Posterior vena cava (tissue), 2 donors: ENCODE measurements at regions not wholly inside any gene's neighbourhood (a gene's known extent, or its start where the extent isn't known, plus 50 kb on each side); places are given as distances from the start of the nearest gene placed in this dataset.

Experiments
- DNase-seq: peaks from one replicate; pipeline ENCODE4 v3.0.0-alpha.2; 2020; ENCODE audit warnings: low spot score
- intact Hi-C, 2 donors: fragments of 100-400 bp; cut with DNase I; formaldehyde crosslinking; loops; one replicate each; pipeline versions ENCODE4 v1.14.1 to v1.14.2; 2022 to 2023
- donor health status: DM: yes; HTN: yes; CAD: no.
- donor health status: DM: yes; HTN: yes; CAD: no.

DNA sequence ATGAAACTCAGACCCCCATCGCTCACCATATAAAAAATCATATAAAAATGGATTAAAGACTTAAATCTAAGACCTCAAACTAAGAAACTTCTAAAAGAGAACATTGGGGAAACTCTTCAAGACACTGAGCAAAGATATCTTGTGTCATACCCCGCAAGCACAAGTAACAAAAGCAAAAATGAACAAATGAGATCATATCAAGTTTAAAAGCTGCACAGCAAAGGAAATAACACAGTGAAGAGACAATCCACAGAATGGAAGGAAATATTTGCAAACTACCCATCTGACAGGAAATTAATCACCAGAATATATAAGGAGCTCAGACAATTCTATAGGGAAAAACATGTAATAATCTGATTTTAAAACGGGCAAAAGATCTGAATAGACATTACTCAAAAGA lies 808.3 kb downstream of the LIG4 start:
- intact Hi-C loops, result no loop called here
- DNase-seq, result no peak

GRCh38 chr13:107395927-107396662 lies 819.2 kb downstream of the LIG4 start:
- DNase-seq, result no peak
- intact Hi-C loops, result no loop called here

DNA sequence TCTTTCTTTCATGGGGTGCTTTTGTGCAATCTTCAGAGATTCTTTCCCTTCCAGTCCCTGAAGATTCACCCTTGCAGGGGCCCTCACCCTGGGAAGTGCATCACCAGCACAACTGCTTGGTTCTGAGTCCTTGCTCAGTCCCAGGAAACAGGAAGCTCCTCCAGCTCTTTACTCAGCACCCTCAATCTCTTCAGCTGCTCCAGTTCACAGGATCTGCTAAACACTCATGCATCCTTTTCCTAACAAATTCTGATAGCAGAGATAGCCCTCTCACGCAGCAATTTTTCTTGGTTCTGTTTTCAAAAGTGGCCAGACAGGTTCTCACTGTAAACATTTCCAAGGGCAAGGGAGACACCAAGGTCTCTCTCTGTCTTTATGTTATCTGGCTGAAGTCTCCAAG lies 823.1 kb downstream of the LIG4 start:
- DNase-seq, result no peak
- intact Hi-C loops, result no loop called here

DNA sequence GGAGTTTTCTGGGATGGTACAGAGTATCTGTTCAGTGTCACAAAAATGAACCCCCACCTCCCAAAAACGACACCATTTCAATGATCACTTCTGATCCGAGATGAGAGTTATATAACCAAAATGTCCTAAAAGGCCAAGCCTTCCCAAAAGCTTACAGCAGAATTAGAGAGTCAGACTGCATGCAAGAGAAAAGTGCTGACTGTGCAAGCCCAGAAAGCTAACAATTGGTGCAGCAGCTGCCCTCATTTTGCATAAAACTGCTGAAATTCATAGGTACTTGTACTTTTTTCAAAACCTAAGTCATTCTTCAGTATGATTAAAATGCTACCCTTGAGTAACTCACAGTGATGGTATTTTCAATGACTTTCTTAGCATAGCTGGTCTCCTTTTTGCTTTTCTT lies 819.6 kb upstream of the ARGLU1 start:
- no peak for DNase-seq
- intact Hi-C loops, result no loop called here

GRCh38 chr13:107379407-107380155 lies 811.6 kb upstream of the ARGLU1 start:
- no peak for DNase-seq
- intact Hi-C loops, result no loop called here

DNA sequence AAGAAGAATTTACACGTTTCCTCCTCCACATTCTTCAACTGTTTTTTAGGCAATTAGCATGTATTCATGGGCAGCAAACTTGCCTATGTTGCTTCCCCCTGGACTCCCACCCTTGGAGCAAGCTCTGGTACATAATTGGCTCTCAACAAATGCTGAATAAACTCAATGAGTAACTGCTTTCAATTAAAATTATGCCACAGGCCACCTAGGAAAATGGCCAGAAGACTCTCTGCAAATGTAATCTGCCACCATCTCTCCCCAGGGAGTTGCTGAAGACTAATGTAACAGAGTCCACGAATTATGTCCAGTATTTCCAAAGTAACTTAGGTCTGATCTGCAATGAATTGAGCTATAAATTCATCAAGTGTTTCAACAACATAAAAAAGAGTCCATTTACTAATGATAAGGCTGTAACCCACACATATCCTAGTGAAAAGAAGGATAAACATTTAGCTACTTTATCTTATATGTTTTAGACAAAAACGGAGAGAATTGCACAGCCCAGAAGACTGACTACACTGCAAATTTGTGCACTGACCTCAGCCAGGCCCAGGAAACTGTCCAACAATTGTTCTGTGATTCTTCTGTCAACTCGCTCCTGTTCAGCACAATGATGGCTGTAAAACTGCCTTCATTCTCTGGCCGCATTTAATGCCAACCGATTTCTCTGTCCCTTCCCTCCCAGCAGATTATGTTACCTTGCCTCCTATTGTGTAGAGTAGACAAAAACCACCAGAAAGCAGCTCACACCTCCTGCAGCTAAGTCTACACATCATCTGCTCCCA lies 808.6 kb upstream of the ARGLU1 start:
- intact Hi-C loops, result no loop called here
- DNase-seq, result no peak

GRCh38 chr13:107375701-107376340 lies 807.9 kb upstream of the ARGLU1 start:
- no peak for DNase-seq
- intact Hi-C loops, result no loop called here

DNA sequence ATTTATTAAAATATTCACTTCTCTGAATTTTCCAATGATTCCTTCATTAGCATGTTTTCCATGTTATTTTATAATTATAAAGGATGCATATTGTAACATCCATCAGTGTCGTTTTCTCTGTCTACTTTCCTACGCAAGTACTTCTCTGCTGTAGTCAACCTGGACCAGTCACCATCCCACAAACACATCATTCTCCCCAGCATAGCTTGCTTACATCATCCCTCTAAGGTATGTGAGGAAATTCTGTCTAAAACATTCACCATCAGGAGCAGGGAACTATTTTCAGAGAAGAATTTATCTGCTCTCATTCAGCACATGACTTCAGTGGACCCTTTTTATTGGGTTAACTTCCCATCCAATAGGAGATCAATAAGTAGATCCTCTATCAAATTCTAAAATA lies 806.1 kb upstream of the ARGLU1 start:
- DNase-seq, result no peak
- intact Hi-C loops, result no loop called here

GRCh38 chr13:107373551-107373950 lies 805.6 kb upstream of the ARGLU1 start:
- DNase-seq, result no peak
- intact Hi-C loops, result no loop called here

GRCh38 chr13:107370015-107370785 lies 802.3 kb upstream of the ARGLU1 start:
- DNase-seq, result no peak
- intact Hi-C loops, result no loop called here

DNA sequence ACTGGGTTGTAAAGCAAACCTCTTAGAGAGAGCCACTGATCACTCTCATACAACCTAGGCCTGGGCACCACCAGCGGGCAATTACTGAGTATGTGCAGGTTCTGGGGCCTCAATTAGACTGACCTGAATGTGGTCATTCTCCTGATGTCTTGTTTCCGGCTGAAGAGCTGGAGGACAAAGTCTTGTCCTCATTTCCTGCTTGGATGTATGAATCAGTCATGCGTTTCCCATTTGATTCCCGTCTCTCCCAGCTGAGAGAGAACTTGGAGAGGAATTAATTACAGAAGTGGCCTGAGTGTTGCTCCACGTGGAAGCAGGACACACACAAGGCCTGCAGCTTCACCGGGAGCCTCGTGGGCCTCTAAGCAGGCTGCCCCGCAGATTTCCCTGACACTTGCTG lies 799.3 kb upstream of the ARGLU1 start:
- no peak for DNase-seq
- intact Hi-C loops, result loop anchor here in 1 of 2 donors (10.0 kb wide), 1 partner anchor 1518 kb away; no protein-coding TSS in a partner anchor

- no peak for DNase-seq
- intact Hi-C loops, result loop anchor here in 1 of 2 donors (10.0 kb wide), 1 partner anchor 1519 kb away; no protein-coding TSS in a partner anchor
These were observed 797.7 kb upstream of the ARGLU1 start for GRCh38 chr13:107365466-107366215.

DNA sequence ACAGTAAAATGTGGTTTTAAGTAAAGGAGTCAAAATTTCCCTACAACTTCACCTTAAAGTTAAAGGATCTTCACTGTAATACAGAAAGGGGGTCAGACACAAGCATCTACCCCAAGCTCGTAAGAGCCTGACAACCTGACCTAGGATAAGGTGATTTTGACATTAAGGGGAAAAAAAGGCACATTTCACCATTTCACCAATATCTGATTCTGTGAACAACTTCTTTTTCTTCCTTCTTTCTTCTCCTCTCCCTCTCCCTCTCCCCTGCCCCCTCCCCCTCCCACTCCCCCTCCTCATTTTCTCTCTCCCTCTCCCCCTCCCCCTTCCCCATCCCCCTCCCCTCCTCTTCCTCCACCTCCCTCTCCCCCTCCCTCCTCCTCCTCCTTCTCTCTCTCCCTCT lies 796.7 kb upstream of the ARGLU1 start:
- DNase-seq, result no peak
- intact Hi-C loops, result loop anchor here in 1 of 2 donors (10.0 kb wide), 1 partner anchor 1520 kb away; no protein-coding TSS in a partner anchor

- DNase-seq, result no peak
- intact Hi-C loops, result loop anchor here in 1 of 2 donors (10.0 kb wide), 1 partner anchor 1523 kb away; no protein-coding TSS in a partner anchor
These were observed 793.7 kb upstream of the ARGLU1 start for GRCh38 chr13:107361666-107362065.

DNA sequence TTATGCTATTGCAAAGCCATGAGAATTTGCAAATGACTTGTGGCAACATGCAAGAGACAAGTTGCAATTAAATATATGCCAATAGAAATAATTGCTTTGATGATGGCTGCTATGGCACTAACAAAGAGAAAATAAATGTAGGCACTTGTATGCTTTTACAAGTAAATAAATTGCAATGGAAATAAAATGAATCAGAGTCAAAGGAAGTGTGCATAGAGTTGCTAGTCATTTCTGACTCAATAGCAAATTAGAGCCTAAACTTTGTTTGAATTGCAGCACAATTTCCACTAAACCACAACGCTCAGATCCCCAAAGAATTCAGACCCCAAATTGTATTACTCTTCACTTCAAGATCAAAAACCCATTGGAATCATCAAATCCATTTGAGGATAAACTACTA lies 792.1 kb upstream of the ARGLU1 start:
- DNase-seq, result no peak
- intact Hi-C loops, result loop anchor here in 1 of 2 donors (10.0 kb wide), 1 partner anchor 1525 kb away; no protein-coding TSS in a partner anchor

DNA sequence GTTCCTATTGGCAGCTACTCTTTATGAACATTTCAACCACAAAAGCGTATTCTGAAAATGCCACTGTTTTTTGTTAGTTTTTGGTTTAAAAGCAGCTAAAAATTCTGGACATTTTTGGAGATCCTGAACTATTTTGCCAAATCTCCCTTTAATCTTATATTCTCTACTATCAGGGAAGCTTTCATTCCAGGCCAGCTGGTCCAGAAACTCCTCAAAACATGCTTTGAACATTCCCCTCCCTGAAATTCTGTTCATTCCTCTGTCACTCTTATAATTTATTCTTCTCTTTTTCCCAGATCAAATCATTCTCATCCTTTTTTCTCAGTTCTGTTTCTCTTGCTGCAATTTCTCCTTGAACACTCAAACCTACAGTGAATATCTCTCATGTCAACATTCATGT lies 790.9 kb upstream of the ARGLU1 start:
- intact Hi-C loops, result no loop called here

DNA sequence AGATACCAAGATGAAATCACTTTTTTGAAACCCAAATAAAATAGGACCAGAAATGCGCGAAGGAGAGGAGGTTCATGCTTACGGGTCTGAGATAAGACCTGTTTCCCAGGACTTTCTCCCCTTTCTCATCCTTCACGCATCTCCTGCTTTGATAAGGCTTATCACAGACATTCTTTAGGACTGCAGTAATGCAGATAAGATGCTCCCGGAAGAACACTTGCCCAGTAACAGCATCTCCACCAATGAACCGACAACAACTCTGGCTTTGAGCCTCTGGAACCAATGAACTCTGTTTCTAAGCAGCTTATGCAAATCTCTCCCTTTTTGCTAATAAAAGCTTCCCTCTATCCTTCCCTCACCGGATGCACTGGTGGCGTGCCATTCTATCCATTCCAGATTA lies 783.4 kb upstream of the ARGLU1 start:
- no peak for DNase-seq
- intact Hi-C loops, result no loop called here

More for the DNA sequence above, 790.9 kb upstream of the ARGLU1 start:
- DNase-seq, result no peak

DNA sequence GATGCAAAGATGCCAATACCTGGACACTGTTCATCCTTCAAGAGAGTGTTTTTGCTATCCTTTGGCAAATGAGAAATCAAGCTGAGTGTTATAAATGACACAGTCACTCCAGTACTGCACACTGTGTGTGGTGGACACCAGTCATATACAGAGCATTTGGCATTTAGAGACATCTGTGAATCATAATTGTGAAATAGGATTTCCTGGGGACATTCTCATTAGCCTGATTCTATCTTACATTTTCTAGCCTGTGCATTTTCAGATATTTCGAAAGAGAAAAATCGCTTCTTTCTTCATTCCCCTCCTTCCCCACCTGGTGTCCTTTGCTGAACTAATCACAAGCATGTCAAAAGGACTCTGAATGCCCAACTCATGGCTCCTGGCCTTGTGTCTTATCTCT lies 781.0 kb upstream of the ARGLU1 start:
- no peak for DNase-seq
- intact Hi-C loops, result no loop called here
